HepG2 (cell line): ENCODE measurements at regions not wholly inside any gene's neighbourhood (a gene's known extent, or its start where the extent isn't known, plus 50 kb on each side); places are given as distances from the start of the nearest gene placed in this dataset.

ENCODE experiments used
- MZF1 ChIP-seq: sonication (generic); formaldehyde crosslinking; IDR thresholded peaks from 2 replicates; pipeline ENCODE4 v1.8.1; 2023; ENCODE audit warnings: mild to moderate bottlenecking, missing genetic modification reagents, borderline replicate concordance
- RFX3 ChIP-seq: IDR thresholded peaks from 2 replicates; pipeline ENCODE4 v1.6.1; 2016; ENCODE audit warnings: missing biosample characterization, missing genetic modification reagents
- SIN3A ChIP-seq: IDR thresholded peaks from 2 replicates; pipeline ENCODE4 v1.6.1; 2011; ENCODE audit warnings: low read depth, mild to moderate bottlenecking, control low read depth, low read length, borderline replicate concordance
- SNAI1 ChIP-seq: sonication (generic); formaldehyde crosslinking; IDR thresholded peaks from 2 replicates; pipeline ENCODE4 v1.5.0; 2020; ENCODE audit warnings: mild to moderate bottlenecking, missing genetic modification reagents, borderline replicate concordance
- SOX13 ChIP-seq, 3 experiments: fragments of 450-650 bp in 1 of 3; sonication (generic) in 1 of 3; formaldehyde crosslinking in 1 of 3; IDR thresholded peaks in 2 of 3; conservative IDR thresholded peaks in 1 of 3; 2 replicates each; pipeline versions ENCODE4 v1.5.0 to v1.6.1; 2016 to 2020; ENCODE audit warnings: antibody characterized with exemption in 1 of 3, mild to moderate bottlenecking in 1 of 3, missing compliant biosample characterization in 1 of 3, missing genetic modification reagents in 1 of 3, moderate library complexity in 1 of 3
- TRIM24 ChIP-seq: sonication (generic); formaldehyde crosslinking; IDR thresholded peaks from 2 replicates; pipeline ENCODE4 v1.8.0; 2022; ENCODE audit warnings: mild to moderate bottlenecking, missing genetic modification reagents
- ZNF572 ChIP-seq: sonication (generic); formaldehyde crosslinking; IDR thresholded peaks from 2 replicates; pipeline ENCODE4 v1.5.1; 2020; ENCODE audit warnings: mild to moderate bottlenecking, missing genetic modification reagents
- ZNF670 ChIP-seq: sonication (generic); formaldehyde crosslinking; IDR thresholded peaks from 2 replicates; pipeline ENCODE4 v1.8.0; 2022; ENCODE audit warnings: mild to moderate bottlenecking, missing genetic modification reagents, borderline replicate concordance
- TF ChIP-seq, protein P1 (sequence below): sonication (generic); formaldehyde crosslinking; IDR thresholded peaks from 2 replicates; pipeline ENCODE4 v1.5.1; 2020; ENCODE audit warnings: missing genetic modification reagents, mild to moderate bottlenecking, borderline replicate concordance
- TF ChIP-seq, protein P2 (sequence below), 2 experiments: sonication (generic) in 1 of 2; formaldehyde crosslinking in 1 of 2; IDR thresholded peaks; 2 replicates each; pipeline versions ENCODE4 v1.5.1 to v1.6.1; 2011 to 2020; ENCODE audit warnings: borderline replicate concordance in 1 of 2, low read depth in 1 of 2, low read length in 1 of 2, mild to moderate bottlenecking in 1 of 2, missing genetic modification reagents in 1 of 2, moderate library complexity in 1 of 2
- TF ChIP-seq, protein P3 (sequence below): IDR thresholded peaks from 2 replicates; pipeline ENCODE4 v1.6.1; 2016; ENCODE audit warnings: control low read depth
- TF ChIP-seq, protein P4 (sequence below): sonication (generic); formaldehyde crosslinking; IDR thresholded peaks from 2 replicates; pipeline ENCODE4 v1.5.0; 2020; ENCODE audit warnings: mild to moderate bottlenecking, missing genetic modification reagents
- TF ChIP-seq, protein P5 (sequence below): sonication (generic); formaldehyde crosslinking; IDR thresholded peaks from 2 replicates; pipeline ENCODE4 v1.5.0; 2020; ENCODE audit warnings: mild to moderate bottlenecking, missing genetic modification reagents, borderline replicate concordance
- TF ChIP-seq, protein P6 (sequence below): sonication (generic); formaldehyde crosslinking; IDR thresholded peaks from 2 replicates; pipeline ENCODE4 v1.5.0; 2020; ENCODE audit warnings: missing genetic modification reagents, mild to moderate bottlenecking, borderline replicate concordance

DNA sequence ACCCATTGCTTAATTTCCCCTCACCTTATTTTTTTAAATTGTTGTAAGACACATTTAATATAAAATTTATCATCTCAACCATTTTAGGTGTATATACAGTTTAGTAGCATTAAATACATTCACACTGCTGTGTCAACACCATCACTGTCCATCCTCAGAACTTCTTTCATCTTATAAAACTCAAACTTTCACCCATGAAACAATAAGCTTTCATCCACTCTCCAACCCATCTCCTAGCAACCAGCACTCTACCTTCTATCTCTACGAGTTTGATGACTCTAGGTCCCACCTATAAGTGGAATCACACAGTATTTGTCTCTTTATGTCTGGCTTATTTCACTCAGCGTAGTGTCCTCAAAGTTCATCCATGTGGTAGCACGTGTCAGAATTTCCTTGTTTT, 75.5 kb downstream of the TBX3 start (continued):
- peak; percentile 77 for TF ChIP-seq RFX3 (CRISPR knock-in tag)
- TF ChIP-seq, protein P1, sequence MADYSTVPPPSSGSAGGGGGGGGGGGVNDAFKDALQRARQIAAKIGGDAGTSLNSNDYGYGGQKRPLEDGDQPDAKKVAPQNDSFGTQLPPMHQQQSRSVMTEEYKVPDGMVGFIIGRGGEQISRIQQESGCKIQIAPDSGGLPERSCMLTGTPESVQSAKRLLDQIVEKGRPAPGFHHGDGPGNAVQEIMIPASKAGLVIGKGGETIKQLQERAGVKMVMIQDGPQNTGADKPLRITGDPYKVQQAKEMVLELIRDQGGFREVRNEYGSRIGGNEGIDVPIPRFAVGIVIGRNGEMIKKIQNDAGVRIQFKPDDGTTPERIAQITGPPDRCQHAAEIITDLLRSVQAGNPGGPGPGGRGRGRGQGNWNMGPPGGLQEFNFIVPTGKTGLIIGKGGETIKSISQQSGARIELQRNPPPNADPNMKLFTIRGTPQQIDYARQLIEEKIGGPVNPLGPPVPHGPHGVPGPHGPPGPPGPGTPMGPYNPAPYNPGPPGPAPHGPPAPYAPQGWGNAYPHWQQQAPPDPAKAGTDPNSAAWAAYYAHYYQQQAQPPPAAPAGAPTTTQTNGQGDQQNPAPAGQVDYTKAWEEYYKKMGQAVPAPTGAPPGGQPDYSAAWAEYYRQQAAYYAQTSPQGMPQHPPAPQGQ (CRISPR knock-in tag): no peak
- TF ChIP-seq, protein P2, sequence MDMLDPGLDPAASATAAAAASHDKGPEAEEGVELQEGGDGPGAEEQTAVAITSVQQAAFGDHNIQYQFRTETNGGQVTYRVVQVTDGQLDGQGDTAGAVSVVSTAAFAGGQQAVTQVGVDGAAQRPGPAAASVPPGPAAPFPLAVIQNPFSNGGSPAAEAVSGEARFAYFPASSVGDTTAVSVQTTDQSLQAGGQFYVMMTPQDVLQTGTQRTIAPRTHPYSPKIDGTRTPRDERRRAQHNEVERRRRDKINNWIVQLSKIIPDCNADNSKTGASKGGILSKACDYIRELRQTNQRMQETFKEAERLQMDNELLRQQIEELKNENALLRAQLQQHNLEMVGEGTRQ (IDR thresholded peaks at IDR 0.05; ENCODE audit: low read depth, low read length): no peak
- TF ChIP-seq, protein P2 (CRISPR knock-in tag; IDR thresholded peaks at IDR 0.05; ENCODE audit: borderline replicate concordance): no peak
- TF ChIP-seq, protein P3, sequence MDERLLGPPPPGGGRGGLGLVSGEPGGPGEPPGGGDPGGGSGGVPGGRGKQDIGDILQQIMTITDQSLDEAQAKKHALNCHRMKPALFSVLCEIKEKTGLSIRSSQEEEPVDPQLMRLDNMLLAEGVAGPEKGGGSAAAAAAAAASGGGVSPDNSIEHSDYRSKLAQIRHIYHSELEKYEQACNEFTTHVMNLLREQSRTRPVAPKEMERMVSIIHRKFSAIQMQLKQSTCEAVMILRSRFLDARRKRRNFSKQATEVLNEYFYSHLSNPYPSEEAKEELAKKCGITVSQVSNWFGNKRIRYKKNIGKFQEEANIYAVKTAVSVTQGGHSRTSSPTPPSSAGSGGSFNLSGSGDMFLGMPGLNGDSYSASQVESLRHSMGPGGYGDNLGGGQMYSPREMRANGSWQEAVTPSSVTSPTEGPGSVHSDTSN (CRISPR knock-in tag): no peak
- TF ChIP-seq, protein P4, sequence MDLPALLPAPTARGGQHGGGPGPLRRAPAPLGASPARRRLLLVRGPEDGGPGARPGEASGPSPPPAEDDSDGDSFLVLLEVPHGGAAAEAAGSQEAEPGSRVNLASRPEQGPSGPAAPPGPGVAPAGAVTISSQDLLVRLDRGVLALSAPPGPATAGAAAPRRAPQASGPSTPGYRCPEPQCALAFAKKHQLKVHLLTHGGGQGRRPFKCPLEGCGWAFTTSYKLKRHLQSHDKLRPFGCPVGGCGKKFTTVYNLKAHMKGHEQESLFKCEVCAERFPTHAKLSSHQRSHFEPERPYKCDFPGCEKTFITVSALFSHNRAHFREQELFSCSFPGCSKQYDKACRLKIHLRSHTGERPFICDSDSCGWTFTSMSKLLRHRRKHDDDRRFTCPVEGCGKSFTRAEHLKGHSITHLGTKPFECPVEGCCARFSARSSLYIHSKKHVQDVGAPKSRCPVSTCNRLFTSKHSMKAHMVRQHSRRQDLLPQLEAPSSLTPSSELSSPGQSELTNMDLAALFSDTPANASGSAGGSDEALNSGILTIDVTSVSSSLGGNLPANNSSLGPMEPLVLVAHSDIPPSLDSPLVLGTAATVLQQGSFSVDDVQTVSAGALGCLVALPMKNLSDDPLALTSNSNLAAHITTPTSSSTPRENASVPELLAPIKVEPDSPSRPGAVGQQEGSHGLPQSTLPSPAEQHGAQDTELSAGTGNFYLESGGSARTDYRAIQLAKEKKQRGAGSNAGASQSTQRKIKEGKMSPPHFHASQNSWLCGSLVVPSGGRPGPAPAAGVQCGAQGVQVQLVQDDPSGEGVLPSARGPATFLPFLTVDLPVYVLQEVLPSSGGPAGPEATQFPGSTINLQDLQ (CRISPR knock-in tag): no peak
- no peak for TF ChIP-seq SIN3A
- TF ChIP-seq, protein P5, sequence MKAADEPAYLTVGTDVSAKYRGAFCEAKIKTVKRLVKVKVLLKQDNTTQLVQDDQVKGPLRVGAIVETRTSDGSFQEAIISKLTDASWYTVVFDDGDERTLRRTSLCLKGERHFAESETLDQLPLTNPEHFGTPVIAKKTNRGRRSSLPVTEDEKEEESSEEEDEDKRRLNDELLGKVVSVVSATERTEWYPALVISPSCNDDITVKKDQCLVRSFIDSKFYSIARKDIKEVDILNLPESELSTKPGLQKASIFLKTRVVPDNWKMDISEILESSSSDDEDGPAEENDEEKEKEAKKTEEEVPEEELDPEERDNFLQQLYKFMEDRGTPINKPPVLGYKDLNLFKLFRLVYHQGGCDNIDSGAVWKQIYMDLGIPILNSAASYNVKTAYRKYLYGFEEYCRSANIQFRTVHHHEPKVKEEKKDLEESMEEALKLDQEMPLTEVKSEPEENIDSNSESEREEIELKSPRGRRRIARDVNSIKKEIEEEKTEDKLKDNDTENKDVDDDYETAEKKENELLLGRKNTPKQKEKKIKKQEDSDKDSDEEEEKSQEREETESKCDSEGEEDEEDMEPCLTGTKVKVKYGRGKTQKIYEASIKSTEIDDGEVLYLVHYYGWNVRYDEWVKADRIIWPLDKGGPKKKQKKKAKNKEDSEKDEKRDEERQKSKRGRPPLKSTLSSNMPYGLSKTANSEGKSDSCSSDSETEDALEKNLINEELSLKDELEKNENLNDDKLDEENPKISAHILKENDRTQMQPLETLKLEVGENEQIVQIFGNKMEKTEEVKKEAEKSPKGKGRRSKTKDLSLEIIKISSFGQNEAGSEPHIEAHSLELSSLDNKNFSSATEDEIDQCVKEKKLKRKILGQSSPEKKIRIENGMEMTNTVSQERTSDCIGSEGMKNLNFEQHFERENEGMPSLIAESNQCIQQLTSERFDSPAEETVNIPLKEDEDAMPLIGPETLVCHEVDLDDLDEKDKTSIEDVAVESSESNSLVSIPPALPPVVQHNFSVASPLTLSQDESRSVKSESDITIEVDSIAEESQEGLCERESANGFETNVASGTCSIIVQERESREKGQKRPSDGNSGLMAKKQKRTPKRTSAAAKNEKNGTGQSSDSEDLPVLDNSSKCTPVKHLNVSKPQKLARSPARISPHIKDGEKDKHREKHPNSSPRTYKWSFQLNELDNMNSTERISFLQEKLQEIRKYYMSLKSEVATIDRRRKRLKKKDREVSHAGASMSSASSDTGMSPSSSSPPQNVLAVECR: no peak
- TF ChIP-seq, protein P6, sequence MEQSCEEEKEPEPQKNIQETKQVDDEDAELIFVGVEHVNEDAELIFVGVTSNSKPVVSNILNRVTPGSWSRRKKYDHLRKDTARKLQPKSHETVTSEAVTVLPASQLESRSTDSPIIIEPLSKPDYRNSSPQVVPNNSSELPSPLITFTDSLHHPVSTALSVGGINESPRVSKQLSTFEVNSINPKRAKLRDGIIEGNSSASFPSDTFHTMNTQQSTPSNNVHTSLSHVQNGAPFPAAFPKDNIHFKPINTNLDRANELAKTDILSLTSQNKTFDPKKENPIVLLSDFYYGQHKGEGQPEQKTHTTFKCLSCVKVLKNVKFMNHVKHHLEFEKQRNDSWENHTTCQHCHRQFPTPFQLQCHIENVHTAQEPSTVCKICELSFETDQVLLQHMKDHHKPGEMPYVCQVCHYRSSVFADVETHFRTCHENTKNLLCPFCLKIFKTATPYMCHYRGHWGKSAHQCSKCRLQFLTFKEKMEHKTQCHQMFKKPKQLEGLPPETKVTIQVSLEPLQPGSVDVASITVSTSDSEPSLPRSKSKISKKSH (CRISPR knock-in tag): no peak
- no peak for TF ChIP-seq MZF1 (CRISPR knock-in tag)
- TF ChIP-seq ZNF572 (CRISPR knock-in tag): no peak
- TF ChIP-seq SNAI1 (CRISPR knock-in tag): no peak
- no peak for TF ChIP-seq TRIM24 (CRISPR knock-in tag)
- no peak for TF ChIP-seq ZNF670 (CRISPR knock-in tag)
- TF ChIP-seq SOX13 (IDR thresholded peaks at IDR 0.05): no peak
- TF ChIP-seq SOX13 (CRISPR knock-in tag; conservative IDR thresholded peaks at IDR 0.05 in 1 of 2, IDR thresholded peaks at IDR 0.05 in 1 of 2): peak in 1 of 2 experiments; percentile 80; a peak in 2 of 4 replicates
